PC-9 (cell line): ENCODE measurements at regions not wholly inside any gene's neighbourhood (a gene's known extent, or its start where the extent isn't known, plus 50 kb on each side); places are given as distances from the start of the nearest gene placed in this dataset.

Source experiments
- BruUV-seq: library from RNA; stranded (reverse); fragments of 400-500 nt; replicated peaks from 2 replicates; lab custom pipeline; 2021; lab: Mats Ljungman, UMichigan
- CTCF ChIA-PET: fragments of 300-600 bp; sonication (Branson Sonifier 250); formaldehyde crosslinking; loops from one replicate; lab custom pipeline; 2022; ENCODE audit warnings: antibody characterized with exemption; lab: Charles Lee
- POLR2A ChIA-PET: fragments of 300-600 bp; sonication (Branson Sonifier 250); formaldehyde crosslinking; loops from one replicate; lab custom pipeline; 2022; ENCODE audit warnings: antibody characterized with exemption; ENCODE audit not compliant: unreplicated experiment; lab: Charles Lee
- DNase-seq, 2 experiments: peaks; one replicate each; pipeline versions ENCODE4 v3.0.0 to v3.0.0-alpha.2; 2015 to 2022; ENCODE audit warnings: mixed read lengths in 1 of 2
- H2AFZ ChIP-seq: fragments of 200-600 bp; sonication (generic); 2 replicates; pipeline ENCODE4 v1.8.1; 2017; ENCODE audit warnings: antibody characterized with exemption
- H3F3A ChIP-seq: fragments of 200-600 bp; sonication (generic); 2 replicates; pipeline ENCODE4 v1.8.1; 2017; ENCODE audit warnings: antibody characterized with exemption, mild to moderate bottlenecking, low read depth; ENCODE audit not compliant: insufficient read depth
- H3K27ac ChIP-seq: fragments of 200-600 bp; sonication (generic); 2 replicates; pipeline ENCODE4 v1.6.1; 2016; ENCODE audit warnings: mixed run types
- H3K27me3 ChIP-seq: fragments of 200-600 bp; sonication (generic); 2 replicates; pipeline ENCODE4 v1.6.1; 2016; ENCODE audit warnings: low read depth, mixed run types; ENCODE audit not compliant: insufficient read depth
- H3K36me3 ChIP-seq: fragments of 200-600 bp; sonication (generic); 2 replicates; pipeline ENCODE4 v1.6.1; 2016; ENCODE audit warnings: low read depth, mixed run types
- H3K4me1 ChIP-seq: fragments of 200-600 bp; sonication (generic); replicated peaks from 2 replicates; pipeline ENCODE4 v1.6.1; 2016; ENCODE audit warnings: mixed run types; ENCODE audit not compliant: insufficient read depth
- H3K4me2 ChIP-seq: fragments of 200-600 bp; sonication (generic); 2 replicates; pipeline ENCODE4 v1.6.1; 2017; ENCODE audit warnings: mixed run types
- H3K4me3 ChIP-seq: fragments of 200-600 bp; sonication (generic); 2 replicates; pipeline ENCODE4 v1.6.1; 2016; ENCODE audit warnings: mixed run types
- H3K79me2 ChIP-seq: fragments of 200-600 bp; sonication (generic); 2 replicates; pipeline ENCODE4 v1.6.1; 2017; ENCODE audit warnings: low read depth, mixed run types
- H3K9me2 ChIP-seq: fragments of 200-600 bp; sonication (generic); 2 replicates; pipeline ENCODE4 v1.8.1; 2017; ENCODE audit warnings: mild to moderate bottlenecking; ENCODE audit not compliant: insufficient read depth
- H3K9me3 ChIP-seq: fragments of 200-600 bp; sonication (generic); 2 replicates; pipeline ENCODE4 v1.8.1; 2016; ENCODE audit warnings: low read depth; ENCODE audit not compliant: insufficient read depth
- H4K20me1 ChIP-seq: fragments of 200-600 bp; sonication (generic); 2 replicates; pipeline ENCODE4 v1.8.1; 2017; ENCODE audit not compliant: insufficient read depth
- CTCF ChIP-seq: fragments of 200-600 bp; sonication (generic); conservative IDR thresholded peaks from 2 replicates; pipeline ENCODE4 v1.6.1; 2017; ENCODE audit warnings: mixed run types, antibody characterized with exemption, mild to moderate bottlenecking, moderate library complexity
- EZH2 ChIP-seq: fragments of 200-600 bp; sonication (generic); IDR thresholded peaks from 2 replicates; pipeline ENCODE4 v1.8.0; 2017; ENCODE audit warnings: antibody characterized with exemption, low read depth
- intact Hi-C: fragments of 100-400 bp; cut with micrococcal nuclease; formaldehyde crosslinking; loops from one replicate; pipeline ENCODE4 v1.10.0; 2022; ENCODE audit not compliant: unreplicated experiment

- H4K20me1 ChIP-seq: no peaks in the 10 kb centered on the region; the same call in 1 of the 2 replicates
- DNase-seq: no peak
- H3K36me3 ChIP-seq: no peaks in the 10 kb centered on the region
- TF ChIP-seq CTCF: no peak
- TF ChIP-seq EZH2: no peak
- POLR2A ChIA-PET: no interaction called here
- no peaks in the 10 kb centered on the region for H3K27me3 ChIP-seq
- no peak overlapping the region for H2AFZ ChIP-seq
- H3K4me2 ChIP-seq: no peak overlapping the region
- CTCF ChIA-PET: no interaction called here
- no peaks in the 10 kb centered on the region for H3K79me2 ChIP-seq
- no peak overlapping the region for H3K4me3 ChIP-seq
- no peak overlapping the region for H3K27ac ChIP-seq
- H3K9me2 ChIP-seq: no peaks in the 10 kb centered on the region
- H3F3A ChIP-seq: no peaks in the 10 kb centered on the region
- BruUV-seq: no TSS peak
- no peaks in the 10 kb centered on the region for H3K4me1 ChIP-seq
- intact Hi-C loops: no loop called here
- no peaks in the 10 kb centered on the region for H3K9me3 ChIP-seq
Measured at GRCh38 chr5:98663521-98663920, 109.9 kb upstream of the RGMB start.

- TF ChIP-seq EZH2 (no peak), CTCF (no peak)
- no peaks in the 10 kb centered on the region for H3K79me2 ChIP-seq
Measured at GRCh38 chr5:98664736-98665135, 108.7 kb upstream of the RGMB start.

GRCh38 chr5:98679963-98680362 is 93.5 kb upstream of the RGMB start:
- H3K27me3 ChIP-seq: no peaks in the 10 kb centered on the region
- no peaks in the 10 kb centered on the region for H3K36me3 ChIP-seq
- no peak overlapping the region for H3K27ac ChIP-seq
- intact Hi-C loops: no loop called here
- no peak overlapping the region for H3K4me3 ChIP-seq
- ChIA-PET POLR2A (no interaction called here), CTCF (no interaction called here)
- H3K4me1 ChIP-seq: no peaks in the 10 kb centered on the region
- no peaks in the 10 kb centered on the region for H4K20me1 ChIP-seq
- no peak for DNase-seq
- H3F3A ChIP-seq: no peaks in the 10 kb centered on the region
- H3K79me2 ChIP-seq: no peaks in the 10 kb centered on the region
- no peak overlapping the region for H3K4me2 ChIP-seq
- no peak overlapping the region for H2AFZ ChIP-seq
- TF ChIP-seq CTCF (no peak), EZH2 (no peak)
- no peaks in the 10 kb centered on the region for H3K9me3 ChIP-seq
- no peaks in the 10 kb centered on the region for H3K9me2 ChIP-seq
- no TSS peak for BruUV-seq

More at GRCh38 chr5:98664736-98665135, 108.7 kb upstream of the RGMB start:
- Histone ChIP-seq H3K4me2 (no peak overlapping the region), H2AFZ (no peak overlapping the region), H3F3A (no peaks in the 10 kb centered on the region), H3K4me1 (no peaks in the 10 kb centered on the region), H4K20me1 (no peaks in the 10 kb centered on the region; the same call in 1 of the 2 replicates), H3K27me3 (no peaks in the 10 kb centered on the region), H3K9me3 (no peaks in the 10 kb centered on the region), H3K4me3 (no peak overlapping the region), H3K36me3 (no peaks in the 10 kb centered on the region), H3K27ac (no peak overlapping the region), H3K9me2 (no peaks in the 10 kb centered on the region)
- POLR2A ChIA-PET: no interaction called here
- intact Hi-C loops: no loop called here
- no peak for DNase-seq
- no TSS peak for BruUV-seq
- CTCF ChIA-PET: no interaction called here
